Chondrocyte (in vitro differentiated cells): ENCODE measurements at regions not wholly inside any gene's neighbourhood (a gene's known extent, or its start where the extent isn't known, plus 50 kb on each side); places are given as distances from the start of the nearest gene placed in this dataset.

Source experiments
- DNase-seq: peaks from one replicate; pipeline ENCODE4 v3.0.0; 2021; ENCODE audit warnings: mixed read lengths, low spot score
- H3K27ac Mint-ChIP-seq: one replicate; pipeline ENCODE4 v1.8.0; 2021; ENCODE audit warnings: mild to moderate bottlenecking, moderate library complexity, mixed read lengths; ENCODE audit not compliant: unreplicated experiment
- H3K27me3 Mint-ChIP-seq: 2 replicates; pipeline ENCODE4 v1.8.0; 2021; ENCODE audit warnings: low read depth, mixed read lengths
- H3K36me3 Mint-ChIP-seq: 2 replicates; pipeline ENCODE4 v1.8.0; 2021; ENCODE audit warnings: low read depth, mixed read lengths
- H3K4me1 Mint-ChIP-seq: 2 replicates; pipeline ENCODE4 v1.8.0; 2021; ENCODE audit warnings: low read depth, mild to moderate bottlenecking, mixed read lengths
- H3K4me3 Mint-ChIP-seq: one replicate; pipeline ENCODE4 v1.8.0; 2021; ENCODE audit warnings: mild to moderate bottlenecking, moderate library complexity, mixed read lengths; ENCODE audit not compliant: unreplicated experiment
- H3K9me3 Mint-ChIP-seq: 2 replicates; pipeline ENCODE4 v1.8.0; 2021; ENCODE audit warnings: low read depth, mixed read lengths
- CTCF ChIP-seq: fragments of 200-600 bp; sonication (generic); IDR thresholded peaks from 2 replicates; pipeline ENCODE4 v1.5.0; 2021; ENCODE audit warnings: antibody characterized with exemption, mild to moderate bottlenecking, moderate library complexity

- DNase-seq, result no peak
- H3K36me3 Mint-ChIP-seq, result no peaks in the 10 kb centered on the region
- no peak overlapping the region for H3K27ac Mint-ChIP-seq
- H3K27me3 Mint-ChIP-seq, result peaks cover 11% of the 10 kb centered on the region
- no peak for TF ChIP-seq CTCF
- H3K4me1 Mint-ChIP-seq, result peaks cover 9% of the 10 kb centered on the region
- H3K9me3 Mint-ChIP-seq, result peaks cover 2% of the 10 kb centered on the region
- H3K4me3 Mint-ChIP-seq, result no peak overlapping the region
These were observed 80.4 kb upstream of the XCR1 start for GRCh38 chr3:46107682-46108081.

GRCh38 chr3:46105306-46105919 is 78.1 kb upstream of the XCR1 start:
- H3K27me3 Mint-ChIP-seq, result peaks cover 18% of the 10 kb centered on the region
- no peak overlapping the region for H3K27ac Mint-ChIP-seq
- H3K4me3 Mint-ChIP-seq, result no peak overlapping the region
- TF ChIP-seq CTCF, result no peak
- H3K4me1 Mint-ChIP-seq, result peaks cover 6% of the 10 kb centered on the region
- H3K9me3 Mint-ChIP-seq, result peaks cover 6% of the 10 kb centered on the region
- H3K36me3 Mint-ChIP-seq, result no peaks in the 10 kb centered on the region
- DNase-seq, result no peak

GRCh38 chr3:46104706-46105105 is 77.4 kb upstream of the XCR1 start:
- H3K27me3 Mint-ChIP-seq, result peaks cover 18% of the 10 kb centered on the region
- H3K4me1 Mint-ChIP-seq, result peaks cover 5% of the 10 kb centered on the region
- H3K27ac Mint-ChIP-seq, result no peak overlapping the region
- DNase-seq, result no peak
- H3K9me3 Mint-ChIP-seq, result peaks cover 6% of the 10 kb centered on the region
- TF ChIP-seq CTCF, result no peak
- H3K36me3 Mint-ChIP-seq, result no peaks in the 10 kb centered on the region
- H3K4me3 Mint-ChIP-seq, result no peak overlapping the region

- H3K4me3 Mint-ChIP-seq, result no peak overlapping the region
- H3K27ac Mint-ChIP-seq, result no peak overlapping the region
- H3K36me3 Mint-ChIP-seq, result no peaks in the 10 kb centered on the region
- TF ChIP-seq CTCF, result no peak
- DNase-seq, result no peak
- peaks cover 18% of the 10 kb centered on the region for H3K27me3 Mint-ChIP-seq
- H3K4me1 Mint-ChIP-seq, result no peaks in the 10 kb centered on the region
- H3K9me3 Mint-ChIP-seq, result peaks cover 6% of the 10 kb centered on the region
These were observed 75.5 kb upstream of the XCR1 start for GRCh38 chr3:46102780-46103130.

GRCh38 chr3:46102059-46102779 is 74.9 kb upstream of the XCR1 start:
- no peaks in the 10 kb centered on the region for H3K36me3 Mint-ChIP-seq
- no peaks in the 10 kb centered on the region for H3K4me1 Mint-ChIP-seq
- no peak for DNase-seq
- H3K27ac Mint-ChIP-seq, result no peak overlapping the region
- H3K4me3 Mint-ChIP-seq, result no peak overlapping the region
- peaks cover 6% of the 10 kb centered on the region for H3K9me3 Mint-ChIP-seq
- H3K27me3 Mint-ChIP-seq, result peaks cover 18% of the 10 kb centered on the region
- peak; percentile 10 for TF ChIP-seq CTCF
